ENCODE measurements at regions not wholly inside any gene's neighbourhood (a gene's known extent, or its start where the extent isn't known, plus 50 kb on each side); places are given as distances from the start of the nearest gene placed in this dataset.

DNA sequence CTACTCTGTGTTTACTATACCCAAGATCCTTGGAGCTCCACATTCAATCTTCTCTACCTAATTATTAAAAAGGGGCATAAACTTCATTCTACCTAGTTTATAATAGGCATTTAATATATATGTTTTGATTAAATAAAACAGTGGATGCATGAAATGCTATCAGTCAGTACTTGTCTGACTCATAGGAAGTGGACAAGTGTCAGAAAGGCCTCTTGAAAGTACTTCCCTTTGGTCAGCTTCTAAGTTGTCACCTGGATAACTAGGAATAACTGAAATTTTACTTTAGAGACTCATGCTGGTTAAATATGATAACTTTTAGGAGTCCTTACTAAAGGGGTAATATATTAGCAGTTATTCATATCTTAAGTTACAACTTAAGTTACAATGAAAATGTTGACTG is 329.8 kb downstream of the KLF5 start (continued):
- TF ChIP-seq KLF8 (tag by site-specific recombination; IDR thresholded peaks at IDR 0.05): no peak

DNA sequence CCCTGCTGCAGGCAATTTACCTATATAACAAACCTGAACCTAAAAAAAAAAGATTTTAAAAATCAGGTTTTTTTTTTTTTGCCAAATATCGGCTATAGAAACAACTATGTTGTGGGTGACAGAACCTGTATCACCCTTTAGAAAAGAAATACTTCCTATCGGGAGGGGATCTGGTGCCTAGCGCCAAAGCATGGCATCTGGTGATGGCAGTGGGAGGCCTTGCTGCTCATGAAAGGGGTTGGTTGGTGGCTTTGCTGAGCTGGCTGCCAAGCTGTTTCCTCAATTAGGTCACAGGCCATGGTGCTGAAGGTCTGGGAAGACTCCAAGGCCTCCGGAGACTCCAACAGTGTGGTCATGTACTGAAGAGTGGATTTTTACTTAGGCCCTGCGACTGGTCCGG is 328.5 kb downstream of the KLF5 start:
- TF ChIP-seq ZBTB20 (tag by site-specific recombination; IDR thresholded peaks at IDR 0.05): no peak
- no peak for TF ChIP-seq ZNF155 (tag by site-specific recombination; IDR thresholded peaks at IDR 0.05)
- no peak for TF ChIP-seq ZNF335 (tag by site-specific recombination; conservative IDR thresholded peaks at IDR 0.05)
- no peak for TF ChIP-seq ZNF501 (tag by site-specific recombination; IDR thresholded peaks at IDR 0.05)
- TF ChIP-seq, protein P1, sequence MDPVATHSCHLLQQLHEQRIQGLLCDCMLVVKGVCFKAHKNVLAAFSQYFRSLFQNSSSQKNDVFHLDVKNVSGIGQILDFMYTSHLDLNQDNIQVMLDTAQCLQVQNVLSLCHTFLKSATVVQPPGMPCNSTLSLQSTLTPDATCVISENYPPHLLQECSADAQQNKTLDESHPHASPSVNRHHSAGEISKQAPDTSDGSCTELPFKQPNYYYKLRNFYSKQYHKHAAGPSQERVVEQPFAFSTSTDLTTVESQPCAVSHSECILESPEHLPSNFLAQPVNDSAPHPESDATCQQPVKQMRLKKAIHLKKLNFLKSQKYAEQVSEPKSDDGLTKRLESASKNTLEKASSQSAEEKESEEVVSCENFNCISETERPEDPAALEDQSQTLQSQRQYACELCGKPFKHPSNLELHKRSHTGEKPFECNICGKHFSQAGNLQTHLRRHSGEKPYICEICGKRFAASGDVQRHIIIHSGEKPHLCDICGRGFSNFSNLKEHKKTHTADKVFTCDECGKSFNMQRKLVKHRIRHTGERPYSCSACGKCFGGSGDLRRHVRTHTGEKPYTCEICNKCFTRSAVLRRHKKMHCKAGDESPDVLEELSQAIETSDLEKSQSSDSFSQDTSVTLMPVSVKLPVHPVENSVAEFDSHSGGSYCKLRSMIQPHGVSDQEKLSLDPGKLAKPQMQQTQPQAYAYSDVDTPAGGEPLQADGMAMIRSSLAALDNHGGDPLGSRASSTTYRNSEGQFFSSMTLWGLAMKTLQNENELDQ (tag by site-specific recombination; IDR thresholded peaks at IDR 0.05; ENCODE audit: low read depth): no peak
- TF ChIP-seq, protein P2, sequence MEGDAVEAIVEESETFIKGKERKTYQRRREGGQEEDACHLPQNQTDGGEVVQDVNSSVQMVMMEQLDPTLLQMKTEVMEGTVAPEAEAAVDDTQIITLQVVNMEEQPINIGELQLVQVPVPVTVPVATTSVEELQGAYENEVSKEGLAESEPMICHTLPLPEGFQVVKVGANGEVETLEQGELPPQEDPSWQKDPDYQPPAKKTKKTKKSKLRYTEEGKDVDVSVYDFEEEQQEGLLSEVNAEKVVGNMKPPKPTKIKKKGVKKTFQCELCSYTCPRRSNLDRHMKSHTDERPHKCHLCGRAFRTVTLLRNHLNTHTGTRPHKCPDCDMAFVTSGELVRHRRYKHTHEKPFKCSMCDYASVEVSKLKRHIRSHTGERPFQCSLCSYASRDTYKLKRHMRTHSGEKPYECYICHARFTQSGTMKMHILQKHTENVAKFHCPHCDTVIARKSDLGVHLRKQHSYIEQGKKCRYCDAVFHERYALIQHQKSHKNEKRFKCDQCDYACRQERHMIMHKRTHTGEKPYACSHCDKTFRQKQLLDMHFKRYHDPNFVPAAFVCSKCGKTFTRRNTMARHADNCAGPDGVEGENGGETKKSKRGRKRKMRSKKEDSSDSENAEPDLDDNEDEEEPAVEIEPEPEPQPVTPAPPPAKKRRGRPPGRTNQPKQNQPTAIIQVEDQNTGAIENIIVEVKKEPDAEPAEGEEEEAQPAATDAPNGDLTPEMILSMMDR (tag by site-specific recombination; IDR thresholded peaks at IDR 0.05): no peak
- TF ChIP-seq, protein P3, sequence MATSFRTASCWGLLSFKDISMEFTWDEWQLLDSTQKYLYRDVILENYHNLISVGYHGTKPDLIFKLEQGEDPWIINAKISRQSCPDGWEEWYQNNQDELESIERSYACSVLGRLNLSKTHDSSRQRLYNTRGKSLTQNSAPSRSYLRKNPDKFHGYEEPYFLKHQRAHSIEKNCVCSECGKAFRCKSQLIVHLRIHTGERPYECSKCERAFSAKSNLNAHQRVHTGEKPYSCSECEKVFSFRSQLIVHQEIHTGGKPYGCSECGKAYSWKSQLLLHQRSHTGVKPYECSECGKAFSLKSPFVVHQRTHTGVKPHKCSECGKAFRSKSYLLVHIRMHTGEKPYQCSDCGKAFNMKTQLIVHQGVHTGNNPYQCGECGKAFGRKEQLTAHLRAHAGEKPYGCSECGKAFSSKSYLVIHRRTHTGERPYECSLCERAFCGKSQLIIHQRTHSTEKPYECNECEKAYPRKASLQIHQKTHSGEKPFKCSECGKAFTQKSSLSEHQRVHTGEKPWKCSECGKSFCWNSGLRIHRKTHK (tag by site-specific recombination; IDR thresholded peaks at IDR 0.05): no peak
- TF ChIP-seq KLF16 (tag by site-specific recombination; IDR thresholded peaks at IDR 0.05): no peak
- Histone ChIP-seq H3K4me3 (ENCODE audit: low read depth, low read length) (no peak overlapping the region), H3K4me1 (ENCODE audit: control insufficient read depth, insufficient read depth, low read length) (no peaks in the 10 kb centered on the region), H3K9me3 (ENCODE audit: control insufficient read depth, insufficient read depth, low read depth, low read length) (no peaks in the 10 kb centered on the region), H3K27ac (ENCODE audit: extremely low read depth, low read depth, low read length) (no peak overlapping the region), H3K36me3 (ENCODE audit: control insufficient read depth in 2 of 2, insufficient read depth in 1 of 2, low read length in 2 of 2) (no peaks in the 10 kb centered on the region)
- CTCF ChIA-PET: no interaction called here
- POLR2A ChIA-PET: no interaction called here

DNA sequence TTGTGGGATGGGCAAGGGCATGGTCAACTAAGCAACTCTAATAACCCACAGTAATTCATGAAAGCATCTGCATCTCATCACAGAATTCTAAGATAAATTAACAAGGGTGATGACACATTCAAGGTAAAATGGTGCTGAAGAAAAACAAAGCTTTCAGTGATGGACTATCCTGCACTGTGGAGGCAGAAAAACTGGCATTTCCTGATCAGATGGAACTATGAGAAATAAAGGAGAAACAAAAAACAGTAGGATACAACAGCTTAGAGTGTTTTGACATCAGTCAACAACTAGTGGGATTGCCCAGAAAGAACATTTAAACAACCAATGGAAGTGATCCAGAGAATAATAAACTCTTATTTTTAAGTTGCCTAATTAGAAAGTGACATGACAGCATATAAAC is 327.0 kb downstream of the KLF5 start:
- Histone ChIP-seq H3K36me3 (ENCODE audit: control insufficient read depth in 2 of 2, insufficient read depth in 1 of 2, low read length in 2 of 2) (no peaks in the 10 kb centered on the region), H3K4me3 (ENCODE audit: low read depth, low read length) (no peak overlapping the region), H3K4me1 (ENCODE audit: control insufficient read depth, insufficient read depth, low read length) (no peaks in the 10 kb centered on the region), H3K27ac (ENCODE audit: extremely low read depth, low read depth, low read length) (no peak overlapping the region), H3K9me3 (ENCODE audit: control insufficient read depth, insufficient read depth, low read depth, low read length) (no peaks in the 10 kb centered on the region)
- ChIA-PET POLR2A (no interaction called here), CTCF (no interaction called here)
- no peak for TF ChIP-seq SP3 (tag by site-specific recombination; IDR thresholded peaks at IDR 0.05)
- no peak for TF ChIP-seq ZNF266 (tag by site-specific recombination; IDR thresholded peaks at IDR 0.05; ENCODE audit: low read depth)
- no peak for TF ChIP-seq ZBTB1 (tag by site-specific recombination; IDR thresholded peaks at IDR 0.05)
- no peak for TF ChIP-seq ZFHX2 (tag by site-specific recombination; conservative IDR thresholded peaks at IDR 0.05)
- TF ChIP-seq ZNF610 (tag by site-specific recombination; IDR thresholded peaks at IDR 0.05; ENCODE audit: borderline replicate concordance): no peak
- no peak for TF ChIP-seq YY2 (tag by site-specific recombination; IDR thresholded peaks at IDR 0.05)
- TF ChIP-seq, protein P4, sequence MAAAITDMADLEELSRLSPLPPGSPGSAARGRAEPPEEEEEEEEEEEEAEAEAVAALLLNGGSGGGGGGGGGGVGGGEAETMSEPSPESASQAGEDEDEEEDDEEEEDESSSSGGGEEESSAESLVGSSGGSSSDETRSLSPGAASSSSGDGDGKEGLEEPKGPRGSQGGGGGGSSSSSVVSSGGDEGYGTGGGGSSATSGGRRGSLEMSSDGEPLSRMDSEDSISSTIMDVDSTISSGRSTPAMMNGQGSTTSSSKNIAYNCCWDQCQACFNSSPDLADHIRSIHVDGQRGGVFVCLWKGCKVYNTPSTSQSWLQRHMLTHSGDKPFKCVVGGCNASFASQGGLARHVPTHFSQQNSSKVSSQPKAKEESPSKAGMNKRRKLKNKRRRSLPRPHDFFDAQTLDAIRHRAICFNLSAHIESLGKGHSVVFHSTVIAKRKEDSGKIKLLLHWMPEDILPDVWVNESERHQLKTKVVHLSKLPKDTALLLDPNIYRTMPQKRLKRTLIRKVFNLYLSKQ (tag by site-specific recombination; IDR thresholded peaks at IDR 0.05; ENCODE audit: borderline replicate concordance): no peak
- TF ChIP-seq, protein P1 (tag by site-specific recombination; IDR thresholded peaks at IDR 0.05; ENCODE audit: low read depth): no peak
- TF ChIP-seq, protein P3 (tag by site-specific recombination; IDR thresholded peaks at IDR 0.05): no peak
- TF ChIP-seq, protein P5, sequence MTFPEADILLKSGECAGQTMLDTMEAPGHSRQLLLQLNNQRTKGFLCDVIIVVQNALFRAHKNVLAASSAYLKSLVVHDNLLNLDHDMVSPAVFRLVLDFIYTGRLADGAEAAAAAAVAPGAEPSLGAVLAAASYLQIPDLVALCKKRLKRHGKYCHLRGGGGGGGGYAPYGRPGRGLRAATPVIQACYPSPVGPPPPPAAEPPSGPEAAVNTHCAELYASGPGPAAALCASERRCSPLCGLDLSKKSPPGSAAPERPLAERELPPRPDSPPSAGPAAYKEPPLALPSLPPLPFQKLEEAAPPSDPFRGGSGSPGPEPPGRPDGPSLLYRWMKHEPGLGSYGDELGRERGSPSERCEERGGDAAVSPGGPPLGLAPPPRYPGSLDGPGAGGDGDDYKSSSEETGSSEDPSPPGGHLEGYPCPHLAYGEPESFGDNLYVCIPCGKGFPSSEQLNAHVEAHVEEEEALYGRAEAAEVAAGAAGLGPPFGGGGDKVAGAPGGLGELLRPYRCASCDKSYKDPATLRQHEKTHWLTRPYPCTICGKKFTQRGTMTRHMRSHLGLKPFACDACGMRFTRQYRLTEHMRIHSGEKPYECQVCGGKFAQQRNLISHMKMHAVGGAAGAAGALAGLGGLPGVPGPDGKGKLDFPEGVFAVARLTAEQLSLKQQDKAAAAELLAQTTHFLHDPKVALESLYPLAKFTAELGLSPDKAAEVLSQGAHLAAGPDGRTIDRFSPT (tag by site-specific recombination; IDR thresholded peaks at IDR 0.05): no peak
- TF ChIP-seq, protein P6, sequence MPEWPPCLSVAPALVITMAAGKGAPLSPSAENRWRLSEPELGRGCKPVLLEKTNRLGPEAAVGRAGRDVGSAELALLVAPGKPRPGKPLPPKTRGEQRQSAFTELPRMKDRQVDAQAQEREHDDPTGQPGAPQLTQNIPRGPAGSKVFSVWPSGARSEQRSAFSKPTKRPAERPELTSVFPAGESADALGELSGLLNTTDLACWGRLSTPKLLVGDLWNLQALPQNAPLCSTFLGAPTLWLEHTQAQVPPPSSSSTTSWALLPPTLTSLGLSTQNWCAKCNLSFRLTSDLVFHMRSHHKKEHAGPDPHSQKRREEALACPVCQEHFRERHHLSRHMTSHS (tag by site-specific recombination; IDR thresholded peaks at IDR 0.05): no peak
- no peak for TF ChIP-seq ZNF501 (tag by site-specific recombination; IDR thresholded peaks at IDR 0.05)

Data from HEK293 (cell line).